Right lobe of liver (tissue), 6 donors: ENCODE measurements at regions not wholly inside any gene's neighbourhood (a gene's known extent, or its start where the extent isn't known, plus 50 kb on each side); places are given as distances from the start of the nearest gene placed in this dataset.
"Not testable (repeated sequence)": the region's sequence is repeated elsewhere in the genome, so short reads cannot be mapped to it uniquely, and the experiment has no call there.

Experiments
- ATAC-seq, 4 donors: fragments of 200-7000 bp; cut with Tn5 transposase; one replicate each; pipeline ENCODE4 v1.9.1; 2020; ENCODE audit warnings: mild to moderate bottlenecking in 4 of 4, moderate library complexity in 4 of 4
- DNase-seq, 3 donors: peaks; one replicate each; pipeline ENCODE4 v3.0.0-alpha.2; 2020
- H3K27ac ChIP-seq, 3 donors: fragments of 200-600 bp; one replicate each; pipeline ENCODE4 v1.8.0; 2022
- H3K27me3 ChIP-seq, 2 donors: fragments of 200-600 bp; one replicate each; pipeline ENCODE4 v1.8.0; 2022
- H3K36me3 ChIP-seq, 4 donors: fragments of 200-600 bp; sonication (generic) in 1 of 4; one replicate each; pipeline versions ENCODE4 v1.5.1 to v1.8.0; 2017 to 2022; ENCODE audit warnings: control low read depth in 1 of 4
- H3K4me1 ChIP-seq, 4 donors: fragments of 200-600 bp; sonication (generic) in 1 of 4; one replicate each; pipeline versions ENCODE4 v1.5.1 to v1.8.0; 2017 to 2022; ENCODE audit warnings: control low read depth in 1 of 4
- H3K4me3 ChIP-seq, 3 donors: fragments of 200-600 bp; one replicate each; pipeline ENCODE4 v1.8.0; 2022
- H3K9me3 ChIP-seq, 4 donors: fragments of 200-600 bp; sonication (generic) in 1 of 4; one replicate each; pipeline versions ENCODE4 v1.5.1 to v1.8.0; 2017 to 2022; ENCODE audit warnings: control low read depth in 1 of 4
- POLR2A ChIP-seq: fragments of 450-650 bp; IDR thresholded peaks from one replicate; pipeline ENCODE4 v1.6.1; 2017; ENCODE audit warnings: antibody characterized with exemption, mild to moderate bottlenecking
- WGBS: methylation state at CpG from one replicate; pipeline ENCODE4 v1.1.6; 2018; ENCODE audit warnings: low coverage, low lambda C conversion rate; ENCODE audit not compliant: insufficient coverage; ENCODE audit errors: missing lambda C conversion rate; 5-methylcytosine and 5-hydroxymethylcytosine counted together
- intact Hi-C, 2 donors: fragments of 100-400 bp; cut with DNase I; formaldehyde crosslinking; loops; one replicate each; pipeline versions ENCODE4 v1.11.2 to v1.14.1; 2022
- TF ChIP-seq, protein P1 (sequence below), 4 donors: fragments of 200-600 bp in 3 of 4; fragments of 450-650 bp in 1 of 4; IDR thresholded peaks; one replicate each; pipeline versions ENCODE4 v1.5.1 to v1.8.0; 2016 to 2022; ENCODE audit warnings: antibody characterized with exemption in 4 of 4, mild to moderate bottlenecking in 2 of 4
- donor health status: DM: no; HTN: yes; CAD: no.
- donor health status: DM: no; HTN: no; CAD: no.
- donor health status: DM: no; HTN: no; CAD: no.
- donor health status: DM: no; HTN: yes; CAD: no.
- donor health status: DM: no; HTN: yes; CAD: no.

DNA sequence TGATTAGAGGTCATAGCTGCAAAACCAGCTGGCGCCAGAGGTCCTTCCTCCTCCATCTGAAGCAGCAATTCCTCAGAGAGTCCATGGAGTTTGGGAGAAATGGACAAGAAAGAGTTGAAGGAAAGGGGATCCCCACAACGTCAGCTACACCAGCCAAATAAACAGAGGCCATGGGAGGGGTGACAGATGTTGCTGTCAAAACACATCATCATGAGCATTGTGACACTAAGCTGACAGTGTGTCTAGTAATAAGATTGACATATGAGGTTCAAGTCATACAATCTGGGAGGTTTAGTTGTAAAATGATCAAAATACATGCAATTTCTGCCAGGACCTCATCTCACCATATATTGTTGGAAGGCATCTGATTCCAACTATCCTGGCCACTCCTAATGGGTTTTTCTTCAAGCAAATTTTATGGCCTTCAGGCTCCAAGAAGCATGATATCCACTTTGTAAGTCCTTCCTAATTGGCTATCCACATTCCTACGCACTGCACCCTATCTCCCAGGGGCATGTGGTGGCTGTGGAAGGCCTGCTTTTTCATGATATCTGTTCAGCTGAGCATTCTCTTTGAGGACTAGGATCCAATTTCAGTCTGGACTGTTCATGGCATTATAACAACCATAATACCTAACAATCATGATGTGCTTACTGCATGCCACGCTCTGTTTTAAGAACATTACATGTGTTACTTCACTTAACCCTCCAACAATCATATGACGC is 335.0 kb upstream of the ID2 start:
- WGBS, result 82% methylated on average over 4 of the region's 5 CpGs
- ATAC-seq (no peak), DNase-seq (no peak)
- H3K36me3 ChIP-seq, result no peaks in the 10 kb centered on the region
- no peaks in the 10 kb centered on the region for H3K27me3 ChIP-seq
- H3K27ac ChIP-seq, result no peak overlapping the region
- TF ChIP-seq, protein P1, sequence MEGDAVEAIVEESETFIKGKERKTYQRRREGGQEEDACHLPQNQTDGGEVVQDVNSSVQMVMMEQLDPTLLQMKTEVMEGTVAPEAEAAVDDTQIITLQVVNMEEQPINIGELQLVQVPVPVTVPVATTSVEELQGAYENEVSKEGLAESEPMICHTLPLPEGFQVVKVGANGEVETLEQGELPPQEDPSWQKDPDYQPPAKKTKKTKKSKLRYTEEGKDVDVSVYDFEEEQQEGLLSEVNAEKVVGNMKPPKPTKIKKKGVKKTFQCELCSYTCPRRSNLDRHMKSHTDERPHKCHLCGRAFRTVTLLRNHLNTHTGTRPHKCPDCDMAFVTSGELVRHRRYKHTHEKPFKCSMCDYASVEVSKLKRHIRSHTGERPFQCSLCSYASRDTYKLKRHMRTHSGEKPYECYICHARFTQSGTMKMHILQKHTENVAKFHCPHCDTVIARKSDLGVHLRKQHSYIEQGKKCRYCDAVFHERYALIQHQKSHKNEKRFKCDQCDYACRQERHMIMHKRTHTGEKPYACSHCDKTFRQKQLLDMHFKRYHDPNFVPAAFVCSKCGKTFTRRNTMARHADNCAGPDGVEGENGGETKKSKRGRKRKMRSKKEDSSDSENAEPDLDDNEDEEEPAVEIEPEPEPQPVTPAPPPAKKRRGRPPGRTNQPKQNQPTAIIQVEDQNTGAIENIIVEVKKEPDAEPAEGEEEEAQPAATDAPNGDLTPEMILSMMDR (IDR thresholded peaks at IDR 0.05), result no peak
- TF ChIP-seq POLR2A, result no peak
- H3K9me3 ChIP-seq, result no peaks in the 10 kb centered on the region
- intact Hi-C loops, result no loop called here
- H3K4me3 ChIP-seq, result no peak overlapping the region
- H3K4me1 ChIP-seq, result peaks cover 0 to 14% (median 5%) of the 10 kb centered on the region in 4 donors

DNA sequence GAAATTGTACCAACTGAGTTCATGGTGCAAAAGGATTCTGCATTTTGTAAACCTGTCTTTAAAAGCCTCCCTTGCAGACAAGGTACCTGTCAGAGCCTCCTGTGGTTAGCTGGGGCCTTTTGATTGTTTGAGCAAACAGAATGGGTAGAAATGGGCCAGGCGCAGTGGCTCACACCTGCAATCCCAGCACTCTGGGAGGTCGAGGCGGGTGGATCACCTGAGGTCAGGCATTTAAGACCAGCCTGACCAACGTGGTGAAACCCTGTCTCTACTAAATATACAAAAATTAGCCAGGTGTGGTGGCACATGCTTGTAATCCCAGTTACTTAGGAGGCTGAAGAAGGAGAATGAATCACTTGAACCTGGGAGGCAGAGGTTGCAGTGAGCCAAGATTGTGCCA is 332.9 kb upstream of the ID2 start:
- ATAC-seq, H3K27me3 ChIP-seq, H3K4me1 ChIP-seq, H3K9me3 ChIP-seq, H3K36me3 ChIP-seq, H3K27ac ChIP-seq, H3K4me3 ChIP-seq, DNase-seq, intact Hi-C loops: not testable (repeated sequence)
- 61% methylated on average over 4 of the region's 4 CpGs for WGBS

DNA sequence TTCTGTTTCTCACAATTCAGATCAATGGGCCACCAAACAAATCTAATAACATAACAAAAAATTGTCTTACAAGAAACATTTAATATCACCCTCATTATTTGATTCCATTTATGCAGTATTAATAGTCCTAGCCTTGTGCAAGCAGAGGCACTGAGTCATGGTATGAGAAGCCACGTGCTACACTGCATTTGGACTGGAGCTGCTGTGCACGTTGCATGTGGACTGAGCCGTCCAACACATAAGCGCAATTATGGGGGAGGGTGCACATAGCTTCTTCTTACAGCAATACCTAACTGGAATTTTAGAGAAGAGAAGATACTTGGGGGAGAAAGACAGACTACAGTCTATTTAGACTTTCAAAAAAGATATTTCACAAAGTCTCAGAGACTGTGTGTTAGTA is 329.6 kb upstream of the ID2 start:
- DNase-seq (no peak), ATAC-seq (no peak)
- H3K27ac ChIP-seq, result no peak overlapping the region
- no peak for TF ChIP-seq POLR2A
- TF ChIP-seq, protein P1 (IDR thresholded peaks at IDR 0.05), result no peak
- no peaks in the 10 kb centered on the region for H3K36me3 ChIP-seq
- intact Hi-C loops, result no loop called here
- H3K27me3 ChIP-seq, result no peaks in the 10 kb centered on the region
- H3K4me3 ChIP-seq, result no peak overlapping the region
- 83% methylated on average over 4 of the region's 4 CpGs for WGBS
- no peaks in the 10 kb centered on the region for H3K4me1 ChIP-seq
- no peaks in the 10 kb centered on the region for H3K9me3 ChIP-seq

DNA sequence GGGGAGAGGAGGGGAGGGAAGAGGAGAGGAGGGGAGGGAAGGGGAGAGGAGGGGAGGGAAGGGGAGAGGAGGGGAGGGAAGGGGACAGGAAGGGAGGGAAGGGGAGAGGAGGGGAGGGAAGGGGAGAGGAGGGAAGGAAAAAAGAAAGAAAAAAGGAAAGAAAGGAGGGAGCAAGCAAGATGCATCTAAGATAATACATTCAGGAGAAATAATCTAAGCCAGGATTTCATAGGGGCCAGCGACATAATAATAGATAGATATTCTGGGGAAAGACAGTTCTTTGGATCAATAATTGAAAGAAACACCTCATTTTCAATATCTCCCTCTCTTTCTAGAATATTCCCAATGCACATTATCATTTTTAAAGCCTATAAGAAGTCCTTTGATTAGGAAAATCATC is 328.9 kb upstream of the ID2 start:
- H3K4me3 ChIP-seq, result no peak overlapping the region
- ATAC-seq (no peak), DNase-seq (no peak)
- no peaks in the 10 kb centered on the region for H3K36me3 ChIP-seq
- H3K4me1 ChIP-seq, result no peaks in the 10 kb centered on the region
- no peaks in the 10 kb centered on the region for H3K9me3 ChIP-seq
- intact Hi-C loops, result no loop called here
- H3K27ac ChIP-seq, result no peak overlapping the region
- H3K27me3 ChIP-seq, result no peaks in the 10 kb centered on the region
- no peak for TF ChIP-seq POLR2A
- TF ChIP-seq, protein P1 (IDR thresholded peaks at IDR 0.05), result no peak
- WGBS, result 86% methylated on average over 1 of the region's 1 CpG

DNA sequence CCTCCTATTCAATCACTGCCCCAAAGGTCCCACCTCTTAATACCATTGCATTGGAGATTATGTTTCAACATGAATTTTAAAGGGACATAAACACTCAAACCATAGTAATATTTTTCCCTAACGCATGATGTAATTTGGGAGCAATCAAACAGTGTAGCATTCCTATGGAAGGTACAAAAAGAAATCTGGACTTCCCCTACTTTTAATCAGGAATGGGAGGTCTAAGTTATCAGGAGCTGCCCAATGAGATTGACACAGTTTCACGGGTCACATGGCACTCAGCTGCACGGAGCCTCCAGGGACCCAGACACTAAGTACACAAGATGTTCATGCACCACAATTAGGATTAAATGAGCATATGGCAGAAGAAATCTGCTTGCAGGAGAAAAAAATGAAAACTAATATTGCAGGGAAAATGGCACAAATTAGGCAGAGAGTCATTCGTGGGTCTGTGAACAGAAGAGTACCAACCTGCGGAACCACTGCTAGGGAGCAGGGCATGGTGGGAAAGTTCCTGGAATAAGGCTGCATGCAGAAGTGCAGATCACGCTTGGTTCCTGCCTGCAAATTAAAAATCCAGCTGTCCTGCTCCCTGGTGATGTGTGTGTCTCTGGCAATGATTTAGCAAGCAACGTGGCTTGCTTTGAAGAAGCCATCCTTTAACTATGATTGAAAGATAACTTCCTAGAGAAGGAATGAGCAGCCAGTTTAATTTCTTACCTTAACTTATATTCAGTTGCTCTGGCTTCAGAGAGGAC is 326.6 kb upstream of the ID2 start:
- 89% methylated on average over 6 of the region's 7 CpGs for WGBS
- ATAC-seq (no peak), DNase-seq (no peak)
- intact Hi-C loops, result no loop called here
- TF ChIP-seq POLR2A, result no peak
- TF ChIP-seq, protein P1 (IDR thresholded peaks at IDR 0.05), result no peak
- H3K27me3 ChIP-seq, result no peaks in the 10 kb centered on the region
- no peaks in the 10 kb centered on the region for H3K9me3 ChIP-seq
- H3K27ac ChIP-seq, result no peak overlapping the region
- H3K4me1 ChIP-seq, result no peaks in the 10 kb centered on the region
- no peak overlapping the region for H3K4me3 ChIP-seq
- H3K36me3 ChIP-seq, result no peaks in the 10 kb centered on the region
